Ishikawa (cell line): ENCODE measurements at regions not wholly inside any gene's neighbourhood (a gene's known extent, or its start where the extent isn't known, plus 50 kb on each side); places are given as distances from the start of the nearest gene placed in this dataset.

ENCODE experiments used
- CEBPB ChIP-seq: IDR thresholded peaks from 2 replicates; pipeline ENCODE4 v1.6.1; 2012
- CREB1 ChIP-seq: IDR thresholded peaks from 2 replicates; pipeline ENCODE4 v1.6.1; 2012; ENCODE audit warnings: low read depth
- EGR1 ChIP-seq: IDR thresholded peaks from 2 replicates; pipeline ENCODE4 v1.6.1; 2012
- EP300 ChIP-seq: IDR thresholded peaks from 2 replicates; pipeline ENCODE4 v1.6.1; 2012; ENCODE audit warnings: borderline replicate concordance
- FOXM1 ChIP-seq: IDR thresholded peaks from 2 replicates; pipeline ENCODE4 v1.6.1; 2012; ENCODE audit warnings: low read depth, borderline replicate concordance
- MAX ChIP-seq: IDR thresholded peaks from 2 replicates; pipeline ENCODE4 v1.6.1; 2012
- NFIC ChIP-seq: IDR thresholded peaks from 2 replicates; pipeline ENCODE4 v1.6.1; 2012
- RAD21 ChIP-seq: IDR thresholded peaks from 2 replicates; pipeline ENCODE4 v1.6.1; 2012; ENCODE audit warnings: low read depth
- REST ChIP-seq: IDR thresholded peaks from 2 replicates; pipeline ENCODE4 v1.6.1; 2012; ENCODE audit warnings: low read depth, mild to moderate bottlenecking
- TAF1 ChIP-seq: IDR thresholded peaks from 2 replicates; pipeline ENCODE4 v1.6.1; 2012; ENCODE audit warnings: low read depth, mild to moderate bottlenecking
- TCF12 ChIP-seq: IDR thresholded peaks from 2 replicates; pipeline ENCODE4 v1.6.1; 2012; ENCODE audit warnings: low read depth
- TEAD4 ChIP-seq: IDR thresholded peaks from 2 replicates; pipeline ENCODE4 v1.6.1; 2012
- USF1 ChIP-seq: IDR thresholded peaks from 2 replicates; pipeline ENCODE4 v1.6.1; 2012
- YY1 ChIP-seq: IDR thresholded peaks from 2 replicates; pipeline ENCODE4 v1.6.1; 2012; ENCODE audit warnings: low read depth
- ZBTB7A ChIP-seq: IDR thresholded peaks from 2 replicates; pipeline ENCODE4 v1.6.1; 2012; ENCODE audit warnings: low read depth

GRCh38 chr13:112161521-112162301 is 94.8 kb downstream of the SOX1 start:
- TF ChIP-seq TEAD4, result no peak
- no peak for TF ChIP-seq TAF1
- TF ChIP-seq MAX, result no peak
- no peak for TF ChIP-seq EGR1
- no peak for TF ChIP-seq YY1
- no peak for TF ChIP-seq REST
- TF ChIP-seq TCF12, result no peak
- TF ChIP-seq EP300, result no peak
- no peak for TF ChIP-seq NFIC
- no peak for TF ChIP-seq FOXM1
- no peak for TF ChIP-seq CEBPB
- no peak for TF ChIP-seq USF1
- TF ChIP-seq ZBTB7A, result no peak
- no peak for TF ChIP-seq CREB1
- TF ChIP-seq RAD21, result no peak

- TF ChIP-seq FOXM1 (no peak), YY1 (no peak), TAF1 (no peak), MAX (no peak), REST (no peak), NFIC (no peak), RAD21 (no peak)
Observed at GRCh38 chr13:112165712-112166111, 98.8 kb downstream of the SOX1 start.

- no peak for TF ChIP-seq CREB1
- no peak for TF ChIP-seq YY1
- no peak for TF ChIP-seq REST
- TF ChIP-seq CEBPB, result no peak
- TF ChIP-seq EP300, result no peak
Observed at GRCh38 chr13:112168761-112169160, 101.8 kb downstream of the SOX1 start.

- TF ChIP-seq EP300 (no peak), TCF12 (no peak), TEAD4 (no peak), TAF1 (no peak), EGR1 (no peak), NFIC (no peak), ZBTB7A (no peak), YY1 (no peak), CEBPB (no peak), USF1 (no peak), MAX (no peak), REST (no peak), CREB1 (no peak), RAD21 (no peak), FOXM1 (no peak)
Observed at GRCh38 chr13:112169941-112170822, 103.2 kb downstream of the SOX1 start.
